ENCODE measurements at regions not wholly inside any gene's neighbourhood (a gene's known extent, or its start where the extent isn't known, plus 50 kb on each side); places are given as distances from the start of the nearest gene placed in this dataset.
"Not testable (repeated sequence)": the region's sequence is repeated elsewhere in the genome, so short reads cannot be mapped to it uniquely, and the experiment has no call there.

- H3K9me3 Mint-ChIP-seq; H3K36me3 Mint-ChIP-seq; H3K27ac Mint-ChIP-seq; DNase-seq (ENCODE audit: low spot score in 2 of 2); ATAC-seq: not testable (repeated sequence)
These were observed 669.4 kb downstream of the SUCLG1 start for GRCh38 chr2:83789674-83790073.

- ATAC-seq; DNase-seq (ENCODE audit: low spot score in 2 of 2); H3K27ac Mint-ChIP-seq: not testable (repeated sequence)
These were observed 670.0 kb downstream of the SUCLG1 start for GRCh38 chr2:83788938-83789566.

GRCh38 chr2:83787189-83787588 is 671.9 kb downstream of the SUCLG1 start:
- peaks cover 3 to 4% of the 10 kb centered on the region in 2 donors for H3K9me3 Mint-ChIP-seq
- ATAC-seq (no peak), DNase-seq (ENCODE audit: low spot score in 2 of 2) (no peak)
- no peak overlapping the region for H3K27ac Mint-ChIP-seq
- H3K36me3 Mint-ChIP-seq: no peaks in the 10 kb centered on the region

More at GRCh38 chr2:83788938-83789566, 670.0 kb downstream of the SUCLG1 start:
- not testable (repeated sequence) for H3K36me3 Mint-ChIP-seq, H3K9me3 Mint-ChIP-seq

- no peak for ATAC-seq
- Mint-ChIP-seq H3K27ac (no peak overlapping the region), H3K36me3 (no peaks in the 10 kb centered on the region), H3K9me3 (peaks cover 9 to 10% of the 10 kb centered on the region in 2 donors)
- no peak for DNase-seq (ENCODE audit: low spot score in 2 of 2)
These were observed 672.9 kb downstream of the SUCLG1 start for GRCh38 chr2:83786140-83786539.

- ATAC-seq: no peak
- H3K27ac Mint-ChIP-seq: no peak overlapping the region
- H3K36me3 Mint-ChIP-seq: no peaks in the 10 kb centered on the region
- DNase-seq (ENCODE audit: low spot score in 2 of 2): no peak
- H3K9me3 Mint-ChIP-seq: peaks cover 14% of the 10 kb centered on the region in 2 donors
These were observed 674.1 kb downstream of the SUCLG1 start for GRCh38 chr2:83784947-83785346.

- DNase-seq (ENCODE audit: low spot score in 2 of 2): no peak
- no peak for ATAC-seq
- Mint-ChIP-seq H3K9me3 (peaks cover 14% of the 10 kb centered on the region in 2 donors), H3K36me3 (no peaks in the 10 kb centered on the region), H3K27ac (no peak overlapping the region)
These were observed 674.8 kb downstream of the SUCLG1 start for GRCh38 chr2:83784315-83784714.

GRCh38 chr2:83782122-83782521 is 677.0 kb downstream of the SUCLG1 start:
- DNase-seq (ENCODE audit: low spot score in 2 of 2) (no peak), ATAC-seq (no peak)
- Mint-ChIP-seq H3K36me3 (no peaks in the 10 kb centered on the region), H3K9me3 (peaks cover 10 to 11% of the 10 kb centered on the region in 2 donors), H3K27ac (no peak overlapping the region)

- no peak overlapping the region for H3K27ac Mint-ChIP-seq
- no peak for DNase-seq (ENCODE audit: low spot score in 2 of 2)
- peaks cover 0 to 7% of the 10 kb centered on the region in 2 donors for H3K36me3 Mint-ChIP-seq
- ATAC-seq: no peak
- peaks cover 17 to 27% of the 10 kb centered on the region in 2 donors for H3K9me3 Mint-ChIP-seq
These were observed 694.6 kb downstream of the SUCLG1 start for GRCh38 chr2:83764447-83765005.

GRCh38 chr2:83757329-83757728 is 701.8 kb downstream of the SUCLG1 start:
- Mint-ChIP-seq H3K36me3 (no peaks in the 10 kb centered on the region), H3K27ac (no peak overlapping the region), H3K9me3 (peaks cover 9 to 14% of the 10 kb centered on the region in 2 donors)
- DNase-seq (ENCODE audit: low spot score in 2 of 2) (no peak), ATAC-seq (no peak)

- Mint-ChIP-seq H3K9me3 (peaks cover 9 to 16% of the 10 kb centered on the region in 2 donors), H3K36me3 (no peaks in the 10 kb centered on the region), H3K27ac (no peak overlapping the region)
- no peak for DNase-seq (ENCODE audit: low spot score in 2 of 2)
- ATAC-seq: no peak
These were observed 702.9 kb downstream of the SUCLG1 start for GRCh38 chr2:83756219-83756618.

- no peaks in the 10 kb centered on the region for H3K36me3 Mint-ChIP-seq
- H3K9me3 Mint-ChIP-seq: peaks cover 6 to 18% of the 10 kb centered on the region in 2 donors
- ATAC-seq (no peak), DNase-seq (ENCODE audit: low spot score in 2 of 2) (no peak)
- no peak overlapping the region for H3K27ac Mint-ChIP-seq
These were observed 711.9 kb downstream of the SUCLG1 start for GRCh38 chr2:83747141-83747540.

- DNase-seq (ENCODE audit: low spot score in 2 of 2) (no peak), ATAC-seq (no peak)
- no peak overlapping the region for H3K27ac Mint-ChIP-seq
- peaks cover 0 to 13% of the 10 kb centered on the region in 2 donors for H3K36me3 Mint-ChIP-seq
- peaks cover 14 to 32% of the 10 kb centered on the region in 2 donors for H3K9me3 Mint-ChIP-seq
These were observed 714.2 kb downstream of the SUCLG1 start for GRCh38 chr2:83744855-83745254.

- ATAC-seq (no peak), DNase-seq (ENCODE audit: low spot score in 2 of 2) (no peak)
- peaks cover 14 to 27% of the 10 kb centered on the region in 2 donors for H3K9me3 Mint-ChIP-seq
- H3K36me3 Mint-ChIP-seq: peaks cover 0 to 13% of the 10 kb centered on the region in 2 donors
- H3K27ac Mint-ChIP-seq: no peak overlapping the region
These were observed 716.8 kb downstream of the SUCLG1 start for GRCh38 chr2:83742117-83742782.

- DNase-seq (ENCODE audit: low spot score in 2 of 2) (no peak), ATAC-seq (no peak)
- H3K9me3 Mint-ChIP-seq: peaks cover 8 to 23% of the 10 kb centered on the region in 2 donors
- no peak overlapping the region for H3K27ac Mint-ChIP-seq
- no peaks in the 10 kb centered on the region for H3K36me3 Mint-ChIP-seq
These were observed 728.9 kb downstream of the SUCLG1 start for GRCh38 chr2:83730223-83730622.

- ATAC-seq: no peak
- Mint-ChIP-seq H3K27ac (no peak overlapping the region), H3K9me3 (peaks cover 3 to 17% of the 10 kb centered on the region in 2 donors), H3K36me3 (no peaks in the 10 kb centered on the region)
- DNase-seq (ENCODE audit: low spot score in 2 of 2): no peak
These were observed 733.3 kb downstream of the SUCLG1 start for GRCh38 chr2:83725735-83726134.

- no peaks in the 10 kb centered on the region for H3K36me3 Mint-ChIP-seq
- peaks cover 0 to 7% of the 10 kb centered on the region in 2 donors for H3K9me3 Mint-ChIP-seq
- DNase-seq (ENCODE audit: low spot score in 2 of 2) (no peak), ATAC-seq (no peak)
- H3K27ac Mint-ChIP-seq: no peak overlapping the region
These were observed 753.9 kb downstream of the SUCLG1 start for GRCh38 chr2:83705146-83705545.

GRCh38 chr2:83703598-83703997 is 755.5 kb downstream of the SUCLG1 start:
- Mint-ChIP-seq H3K36me3 (no peaks in the 10 kb centered on the region), H3K27ac (no peak overlapping the region), H3K9me3 (peaks cover 0 to 4% of the 10 kb centered on the region in 2 donors)
- DNase-seq (ENCODE audit: low spot score in 2 of 2) (no peak), ATAC-seq (no peak)

Data from activated naive CD4-positive, alpha-beta T cell treated with anti-CD3 and anti-CD28 coated beads, Interleukin-2, amount 50 U/mL, for 72 hours (primary cell).